CD4-positive, CD25-positive, alpha-beta regulatory T cell (primary cell): ENCODE measurements at regions not wholly inside any gene's neighbourhood (a gene's known extent, or its start where the extent isn't known, plus 50 kb on each side); places are given as distances from the start of the nearest gene placed in this dataset.

Experiments
- ATAC-seq, 2 donors: fragments of 150-1000 bp; cut with Tn5 transposase; one replicate each; pipeline ENCODE4 v1.10.0; 2021; ENCODE audit warnings: low read depth in 2 of 2, moderate number of reproducible peaks in 2 of 2, moderate library complexity in 1 of 2
- DNase-seq, 3 donors: peaks; one replicate each; pipeline versions ENCODE4 v3.0.0 to v3.0.0-alpha.2; 2012 to 2022; ENCODE audit warnings: mixed read lengths in 1 of 3
- H3K27ac ChIP-seq: one replicate; pipeline ENCODE4 v1.7.0; 2013; ENCODE audit warnings: mild to moderate bottlenecking, low read length; ENCODE audit not compliant: insufficient read depth, poor library complexity, severe bottlenecking
- H3K27me3 ChIP-seq: one replicate; pipeline ENCODE4 v1.7.0; 2013; ENCODE audit warnings: low read length; ENCODE audit not compliant: control insufficient read depth, insufficient read depth
- H3K36me3 ChIP-seq: one replicate; pipeline ENCODE4 v1.7.0; 2013; ENCODE audit warnings: mild to moderate bottlenecking, low read length, moderate library complexity; ENCODE audit not compliant: control insufficient read depth, insufficient read depth
- H3K4me1 ChIP-seq: 2 replicates; pipeline ENCODE4 v1.7.0; 2013; ENCODE audit warnings: mild to moderate bottlenecking, low read length; ENCODE audit not compliant: insufficient read depth, control insufficient read depth, poor library complexity, severe bottlenecking
- H3K4me3 ChIP-seq: one replicate; pipeline ENCODE4 v1.7.0; 2013; ENCODE audit warnings: low read depth, mild to moderate bottlenecking, low read length, moderate library complexity
- H3K9me3 ChIP-seq, 2 experiments: 1 replicate in 1 of 2; 2 replicates in 1 of 2; pipeline ENCODE4 v1.7.0; 2013; ENCODE audit warnings: low read length in 2 of 2, mild to moderate bottlenecking in 1 of 2, moderate library complexity in 1 of 2; ENCODE audit not compliant: control insufficient read depth in 2 of 2
- H3K27ac Mint-ChIP-seq, 3 donors: one replicate each; pipeline ENCODE4 v1.8.0; 2020 to 2022; ENCODE audit warnings: mild to moderate bottlenecking in 3 of 3, mixed read lengths in 3 of 3, moderate library complexity in 2 of 3
- H3K27me3 Mint-ChIP-seq: one replicate; pipeline ENCODE4 v1.8.0; 2022; ENCODE audit warnings: mild to moderate bottlenecking, mixed read lengths
- H3K36me3 Mint-ChIP-seq: one replicate; pipeline ENCODE4 v1.8.0; 2020; ENCODE audit warnings: mixed read lengths
- H3K4me1 Mint-ChIP-seq, 4 donors: one replicate each; pipeline ENCODE4 v1.8.0; 2020 to 2022; ENCODE audit warnings: mixed read lengths in 4 of 4, mild to moderate bottlenecking in 1 of 4
- H3K4me3 Mint-ChIP-seq, 4 donors: one replicate each; pipeline ENCODE4 v1.8.0; 2020 to 2022; ENCODE audit warnings: mild to moderate bottlenecking in 4 of 4, mixed read lengths in 4 of 4, moderate library complexity in 3 of 4
- H3K9me3 Mint-ChIP-seq, 7 donors: one replicate each; pipeline ENCODE4 v1.8.0; 2020 to 2022; ENCODE audit warnings: mixed read lengths in 7 of 7, mild to moderate bottlenecking in 3 of 7, moderate library complexity in 2 of 7

DNA sequence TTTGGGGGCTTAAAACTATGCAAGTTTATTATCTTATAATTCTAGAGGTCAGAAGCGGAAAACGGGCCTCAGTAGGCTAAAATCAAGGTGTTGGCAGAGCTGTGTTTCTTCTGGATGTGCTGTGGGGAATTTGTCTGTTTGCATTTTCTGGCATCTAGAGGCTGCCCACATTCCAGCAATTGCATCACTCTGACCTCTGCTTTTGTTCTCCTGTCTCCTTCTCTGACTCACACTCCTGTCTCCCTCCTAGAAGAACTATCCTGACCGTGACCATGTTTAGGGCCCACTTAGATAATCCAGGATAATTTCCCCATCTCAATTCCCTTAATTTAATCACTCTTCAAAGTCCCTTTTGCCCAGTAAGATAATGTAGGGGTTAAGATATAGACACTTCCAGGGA is 127.4 kb upstream of the DEPDC1 start:
- DNase-seq: no peak
- Histone ChIP-seq H3K4me1 (no peaks in the 10 kb centered on the region), H3K27ac (no peak overlapping the region), H3K4me3 (no peak overlapping the region), H3K9me3 (peaks cover 4 to 13% of the 10 kb centered on the region in 2 experiments), H3K27me3 (no peaks in the 10 kb centered on the region), H3K36me3 (no peaks in the 10 kb centered on the region)
- no peaks in the 10 kb centered on the region for H3K4me1 Mint-ChIP-seq
- H3K36me3 Mint-ChIP-seq: no peaks in the 10 kb centered on the region
- no peaks in the 10 kb centered on the region for H3K27me3 Mint-ChIP-seq
- peaks cover 1 to 18% (median 4%) of the 10 kb centered on the region in 7 donors for H3K9me3 Mint-ChIP-seq
- no peak for ATAC-seq
- H3K4me3 Mint-ChIP-seq: no peak overlapping the region
- no peak overlapping the region for H3K27ac Mint-ChIP-seq

DNA sequence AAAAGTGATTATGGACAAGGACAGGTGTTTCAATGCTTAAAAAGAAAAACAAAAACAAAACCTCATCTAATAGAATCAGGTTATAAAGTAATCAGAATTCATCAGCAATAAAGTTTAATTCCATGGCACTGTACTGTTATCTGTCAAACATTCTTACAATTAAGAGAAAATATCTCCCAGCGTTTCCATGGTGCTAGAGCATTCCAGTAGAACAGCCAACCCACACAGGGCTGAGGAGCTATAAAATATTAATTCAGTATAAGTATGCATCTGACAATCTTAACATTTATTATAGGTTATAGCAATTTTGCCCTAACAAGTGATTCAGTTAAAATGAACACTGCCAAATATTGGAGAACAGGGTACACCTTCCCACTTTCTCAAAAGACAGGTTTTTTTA is 128.7 kb upstream of the DEPDC1 start:
- ATAC-seq (no peak), DNase-seq (no peak)
- H3K27ac ChIP-seq: no peak overlapping the region
- Mint-ChIP-seq H3K4me3 (no peak overlapping the region), H3K4me1 (no peaks in the 10 kb centered on the region), H3K27me3 (no peaks in the 10 kb centered on the region), H3K27ac (no peak overlapping the region), H3K9me3 (peaks cover 2 to 19% (median 6%) of the 10 kb centered on the region in 7 donors), H3K36me3 (no peaks in the 10 kb centered on the region)
- no peak overlapping the region for H3K4me3 ChIP-seq
- H3K36me3 ChIP-seq: no peaks in the 10 kb centered on the region
- H3K27me3 ChIP-seq: no peaks in the 10 kb centered on the region
- no peaks in the 10 kb centered on the region for H3K4me1 ChIP-seq
- H3K9me3 ChIP-seq: peaks cover 0 to 6% of the 10 kb centered on the region in 2 experiments

DNA sequence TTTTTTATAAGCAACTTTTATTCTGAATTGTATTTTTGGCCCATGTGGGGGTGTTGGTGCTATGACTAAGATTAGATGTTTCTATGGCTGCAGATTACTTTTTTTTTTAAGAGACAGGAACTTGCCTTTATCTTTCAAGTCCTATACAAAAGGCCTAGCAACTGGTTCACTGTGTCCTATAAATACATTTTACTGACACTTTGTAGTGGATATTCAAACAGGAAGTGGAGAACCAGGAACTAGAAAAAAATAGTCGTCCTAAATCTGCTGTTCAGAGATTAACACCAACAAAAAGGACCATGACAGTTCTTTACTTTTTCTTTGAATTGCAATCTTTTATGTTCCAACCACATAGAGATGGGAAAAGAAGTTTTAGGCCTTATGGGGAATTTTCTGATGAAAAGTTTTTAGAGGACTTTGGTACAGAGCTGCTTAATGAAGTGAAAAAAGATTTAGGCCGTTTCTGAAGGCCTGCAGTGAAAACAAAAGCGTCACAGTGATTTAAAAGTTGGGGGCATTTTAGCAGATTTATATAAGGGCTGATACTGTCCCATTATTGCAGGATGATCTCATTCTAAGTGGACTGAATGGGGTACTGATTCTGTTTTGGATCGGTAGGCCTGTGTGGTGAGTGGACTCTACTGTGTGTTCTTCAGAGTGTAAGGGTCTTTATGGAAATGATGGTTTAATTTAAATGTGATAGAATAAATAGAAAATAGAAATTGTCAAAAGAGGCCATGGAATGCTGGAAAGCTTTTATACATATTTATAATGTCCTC is 136.4 kb upstream of the DEPDC1 start:
- H3K4me1 ChIP-seq: no peaks in the 10 kb centered on the region
- Mint-ChIP-seq H3K27me3 (no peaks in the 10 kb centered on the region), H3K36me3 (no peaks in the 10 kb centered on the region), H3K27ac (no peak overlapping the region), H3K4me1 (no peaks in the 10 kb centered on the region), H3K4me3 (no peak overlapping the region), H3K9me3 (peaks cover 0 to 7% (median 3%) of the 10 kb centered on the region in 7 donors)
- no peak overlapping the region for H3K27ac ChIP-seq
- H3K9me3 ChIP-seq: no peaks in the 10 kb centered on the region
- ATAC-seq: no peak
- no peak overlapping the region for H3K4me3 ChIP-seq
- H3K36me3 ChIP-seq: no peaks in the 10 kb centered on the region
- no peak for DNase-seq
- no peaks in the 10 kb centered on the region for H3K27me3 ChIP-seq

DNA sequence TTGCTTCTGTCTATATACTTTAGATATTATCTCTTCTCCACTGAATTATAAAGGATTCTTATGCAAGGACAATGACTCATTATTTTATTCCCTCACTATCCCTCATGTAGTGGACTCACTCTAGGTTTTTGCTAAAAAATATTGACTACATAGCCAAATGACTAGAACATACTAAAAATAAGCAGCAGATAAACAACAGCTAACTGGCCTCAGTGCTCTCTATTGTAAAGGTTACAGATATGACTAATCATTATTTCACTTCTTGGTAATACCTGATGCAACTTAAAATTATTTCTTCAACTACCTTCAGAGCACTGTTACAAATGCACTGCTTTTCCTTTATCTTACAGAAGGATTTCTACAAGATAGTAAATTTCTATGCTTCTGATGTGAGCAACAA is 147.6 kb upstream of the DEPDC1 start:
- H3K27me3 ChIP-seq: no peaks in the 10 kb centered on the region
- Mint-ChIP-seq H3K27me3 (no peaks in the 10 kb centered on the region), H3K36me3 (no peaks in the 10 kb centered on the region), H3K4me1 (no peaks in the 10 kb centered on the region), H3K9me3 (peaks cover 0 to 21% (median 3%) of the 10 kb centered on the region in 7 donors), H3K4me3 (no peak overlapping the region), H3K27ac (no peak overlapping the region)
- no peaks in the 10 kb centered on the region for H3K4me1 ChIP-seq
- H3K9me3 ChIP-seq: no peaks in the 10 kb centered on the region
- no peaks in the 10 kb centered on the region for H3K36me3 ChIP-seq
- H3K4me3 ChIP-seq: no peak overlapping the region
- DNase-seq (no peak), ATAC-seq (no peak)
- no peak overlapping the region for H3K27ac ChIP-seq

- no peak overlapping the region for H3K27ac ChIP-seq
- Mint-ChIP-seq H3K4me1 (no peaks in the 10 kb centered on the region), H3K36me3 (no peaks in the 10 kb centered on the region), H3K9me3 (peaks cover 1 to 15% (median 6%) of the 10 kb centered on the region in 7 donors), H3K4me3 (no peak overlapping the region), H3K27me3 (no peaks in the 10 kb centered on the region), H3K27ac (no peak overlapping the region)
- DNase-seq (no peak), ATAC-seq (no peak)
- no peaks in the 10 kb centered on the region for H3K4me1 ChIP-seq
- H3K4me3 ChIP-seq: no peak overlapping the region
- no peaks in the 10 kb centered on the region for H3K36me3 ChIP-seq
- H3K27me3 ChIP-seq: no peaks in the 10 kb centered on the region
- H3K9me3 ChIP-seq: no peaks in the 10 kb centered on the region
Observed at GRCh38 chr1:68651115-68651514, 154.2 kb upstream of the DEPDC1 start.

DNA sequence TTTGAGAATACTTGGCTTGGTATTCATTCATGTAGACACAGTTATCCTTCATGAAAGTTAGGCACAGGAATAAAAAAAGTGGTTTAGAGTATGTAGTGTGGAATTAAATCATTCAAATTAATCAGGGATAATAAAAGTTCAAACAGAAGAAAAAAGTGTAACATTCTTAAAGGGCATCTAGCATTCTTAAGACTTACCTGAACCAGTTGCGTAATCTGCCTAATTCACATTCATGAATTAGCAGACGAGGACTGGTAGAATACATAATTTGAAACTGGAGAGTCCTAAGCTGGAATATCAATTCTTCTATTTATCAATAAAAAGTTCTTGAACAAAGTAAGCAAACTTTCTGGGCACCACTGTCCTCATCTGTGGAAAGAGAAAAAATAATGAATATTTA is 157.0 kb upstream of the DEPDC1 start:
- Mint-ChIP-seq H3K27me3 (no peaks in the 10 kb centered on the region), H3K4me3 (no peak overlapping the region), H3K9me3 (peaks cover 2 to 11% (median 4%) of the 10 kb centered on the region in 7 donors), H3K27ac (no peak overlapping the region), H3K4me1 (no peaks in the 10 kb centered on the region), H3K36me3 (no peaks in the 10 kb centered on the region)
- Histone ChIP-seq H3K4me3 (no peak overlapping the region), H3K4me1 (no peaks in the 10 kb centered on the region), H3K27ac (no peak overlapping the region), H3K9me3 (no peaks in the 10 kb centered on the region), H3K36me3 (no peaks in the 10 kb centered on the region), H3K27me3 (no peaks in the 10 kb centered on the region)
- ATAC-seq: no peak
- DNase-seq: no peak

- H3K27ac ChIP-seq: no peak overlapping the region
- no peaks in the 10 kb centered on the region for H3K36me3 ChIP-seq
- H3K9me3 ChIP-seq: no peaks in the 10 kb centered on the region
- H3K9me3 Mint-ChIP-seq: peaks cover 0 to 8% (median 5%) of the 10 kb centered on the region in 7 donors
- H3K4me1 Mint-ChIP-seq: no peaks in the 10 kb centered on the region
- no peaks in the 10 kb centered on the region for H3K27me3 Mint-ChIP-seq
- H3K4me3 ChIP-seq: no peak overlapping the region
- no peak overlapping the region for H3K27ac Mint-ChIP-seq
- no peaks in the 10 kb centered on the region for H3K4me1 ChIP-seq
- no peak overlapping the region for H3K4me3 Mint-ChIP-seq
- no peaks in the 10 kb centered on the region for H3K27me3 ChIP-seq
- DNase-seq: no peak
- no peak for ATAC-seq
- no peaks in the 10 kb centered on the region for H3K36me3 Mint-ChIP-seq
Observed at GRCh38 chr1:68673771-68674170, 176.9 kb upstream of the DEPDC1 start.

DNA sequence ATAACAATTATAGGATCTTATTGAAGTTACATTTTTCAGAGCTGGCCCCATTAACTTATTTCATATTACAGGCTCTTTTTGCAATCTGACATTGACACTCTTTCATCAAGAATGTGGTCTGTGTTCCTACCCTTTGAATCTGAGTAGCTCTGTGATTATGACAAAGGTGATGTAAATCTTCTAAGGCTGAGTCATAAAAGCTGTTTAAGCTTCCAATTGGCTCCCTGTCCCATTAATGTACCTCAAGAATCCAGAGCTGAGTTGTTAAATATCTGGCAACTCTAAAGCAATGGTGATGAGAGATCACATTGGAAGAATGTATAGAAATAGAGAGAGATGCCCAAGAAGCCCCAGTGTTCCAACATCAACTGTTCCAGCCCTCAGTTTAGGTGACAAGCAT is 178.5 kb upstream of the DEPDC1 start:
- Mint-ChIP-seq H3K27me3 (no peaks in the 10 kb centered on the region), H3K4me1 (no peaks in the 10 kb centered on the region), H3K27ac (no peak overlapping the region), H3K9me3 (peaks cover 0 to 9% (median 4%) of the 10 kb centered on the region in 7 donors), H3K36me3 (no peaks in the 10 kb centered on the region), H3K4me3 (no peak overlapping the region)
- H3K27me3 ChIP-seq: no peaks in the 10 kb centered on the region
- H3K27ac ChIP-seq: no peak overlapping the region
- H3K4me3 ChIP-seq: no peak overlapping the region
- no peak for ATAC-seq
- H3K36me3 ChIP-seq: no peaks in the 10 kb centered on the region
- H3K9me3 ChIP-seq: no peaks in the 10 kb centered on the region
- no peak for DNase-seq
- H3K4me1 ChIP-seq: no peaks in the 10 kb centered on the region
